Spleen (tissue), 7 donors: ENCODE measurements at regions not wholly inside any gene's neighbourhood (a gene's known extent, or its start where the extent isn't known, plus 50 kb on each side); places are given as distances from the start of the nearest gene placed in this dataset.

Experiments used
- CTCF ChIP-seq, 11 experiments: fragments of 200-600 bp in 7 of 11; fragments of 450-650 bp in 4 of 11; sonication (generic) in 4 of 11; IDR thresholded peaks in 8 of 11; conservative IDR thresholded peaks in 3 of 11; 1 replicate in 7 of 11; 2 replicates in 4 of 11; pipeline versions ENCODE4 v1.4.0 to v1.8.0; 2016 to 2021; ENCODE audit warnings: antibody characterized with exemption in 11 of 11, inconsistent platforms in 4 of 11, mild to moderate bottlenecking in 1 of 11
- POLR2AphosphoS5 ChIP-seq, 3 donors: sonication (generic); formaldehyde crosslinking; IDR thresholded peaks; one replicate each; pipeline ENCODE4 v1.5.1; 2017; ENCODE audit warnings: antibody characterized with exemption in 3 of 3
- donor health status: DM: no; HTN: no; CAD: no; lungs with moderate emphysema.
- donor health status: DM: no; HTN: no; CAD: no.
- donor health status: DM: no; HTN: no; CAD: no.

GRCh38 chr14:25350802-25351201, 300.9 kb upstream of the STXBP6 start:
- TF ChIP-seq POLR2AphosphoS5 (IDR thresholded peaks at IDR 0.05) (no peak), CTCF (IDR thresholded peaks at IDR 0.05 in 8 of 11, conservative IDR thresholded peaks at IDR 0.05 in 3 of 11) (no peak)
